ENCODE measurements at regions not wholly inside any gene's neighbourhood (a gene's known extent, or its start where the extent isn't known, plus 50 kb on each side); places are given as distances from the start of the nearest gene placed in this dataset.

DNA sequence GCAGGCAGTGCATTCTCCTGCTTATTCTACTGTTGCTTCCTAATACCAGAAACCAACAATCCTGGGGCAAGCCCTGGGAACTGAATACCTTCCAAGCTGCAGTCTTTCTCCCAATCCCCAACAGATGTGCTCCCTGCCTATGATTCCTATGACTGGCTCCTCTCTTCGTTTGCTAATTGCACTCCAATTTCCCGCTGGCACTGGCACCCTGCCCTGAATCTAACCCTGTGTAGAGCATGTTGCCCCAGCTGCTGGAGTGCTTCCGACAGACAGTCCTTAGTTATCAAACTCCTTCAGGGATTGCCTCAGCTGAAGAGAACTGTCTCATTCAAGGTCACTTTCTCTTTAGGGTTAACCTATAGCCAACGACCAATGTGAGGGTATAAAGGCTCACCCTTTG lies 214.1 kb downstream of the NECTIN3 start:
- H3K4me3 ChIP-seq (ENCODE audit: low read depth, low read length), result no peak overlapping the region
- DNase-seq (ENCODE audit: low read depth), result no peak
- TF ChIP-seq, protein P1, sequence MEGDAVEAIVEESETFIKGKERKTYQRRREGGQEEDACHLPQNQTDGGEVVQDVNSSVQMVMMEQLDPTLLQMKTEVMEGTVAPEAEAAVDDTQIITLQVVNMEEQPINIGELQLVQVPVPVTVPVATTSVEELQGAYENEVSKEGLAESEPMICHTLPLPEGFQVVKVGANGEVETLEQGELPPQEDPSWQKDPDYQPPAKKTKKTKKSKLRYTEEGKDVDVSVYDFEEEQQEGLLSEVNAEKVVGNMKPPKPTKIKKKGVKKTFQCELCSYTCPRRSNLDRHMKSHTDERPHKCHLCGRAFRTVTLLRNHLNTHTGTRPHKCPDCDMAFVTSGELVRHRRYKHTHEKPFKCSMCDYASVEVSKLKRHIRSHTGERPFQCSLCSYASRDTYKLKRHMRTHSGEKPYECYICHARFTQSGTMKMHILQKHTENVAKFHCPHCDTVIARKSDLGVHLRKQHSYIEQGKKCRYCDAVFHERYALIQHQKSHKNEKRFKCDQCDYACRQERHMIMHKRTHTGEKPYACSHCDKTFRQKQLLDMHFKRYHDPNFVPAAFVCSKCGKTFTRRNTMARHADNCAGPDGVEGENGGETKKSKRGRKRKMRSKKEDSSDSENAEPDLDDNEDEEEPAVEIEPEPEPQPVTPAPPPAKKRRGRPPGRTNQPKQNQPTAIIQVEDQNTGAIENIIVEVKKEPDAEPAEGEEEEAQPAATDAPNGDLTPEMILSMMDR (IDR thresholded peaks at IDR 0.05; ENCODE audit: control insufficient read depth, extremely low read depth, insufficient read depth), result no peak

GRCh38 chr3:111286746-111287145 lies 215.1 kb downstream of the NECTIN3 start:
- no peak for DNase-seq (ENCODE audit: low read depth)
- TF ChIP-seq, protein P1 (IDR thresholded peaks at IDR 0.05; ENCODE audit: control insufficient read depth, extremely low read depth, insufficient read depth), result no peak
- H3K4me3 ChIP-seq (ENCODE audit: low read depth, low read length), result no peak overlapping the region

DNA sequence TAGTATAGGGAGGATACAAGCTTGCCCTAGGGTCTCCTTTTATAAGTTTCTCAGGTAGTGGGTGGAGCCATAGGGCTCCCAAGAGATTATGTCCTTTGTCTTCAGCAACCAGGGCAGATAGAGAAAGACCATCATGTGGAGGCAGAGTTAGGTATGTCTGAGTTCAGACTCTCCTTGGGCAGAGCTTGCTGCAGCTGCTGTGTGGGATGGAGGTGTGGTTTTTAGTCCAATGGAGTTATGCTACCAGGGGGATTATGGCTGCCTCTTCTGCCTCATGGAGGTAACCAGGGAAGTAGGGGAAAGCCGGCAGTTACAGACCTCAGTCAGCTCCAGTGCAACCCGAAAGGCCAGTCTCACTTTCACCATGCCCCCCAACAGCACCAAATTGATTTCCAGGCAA lies 220.5 kb downstream of the NECTIN3 start:
- TF ChIP-seq, protein P1 (IDR thresholded peaks at IDR 0.05; ENCODE audit: control insufficient read depth, extremely low read depth, insufficient read depth), result no peak
- DNase-seq (ENCODE audit: low read depth), result no peak
- H3K4me3 ChIP-seq (ENCODE audit: low read depth, low read length), result no peak overlapping the region

DNA sequence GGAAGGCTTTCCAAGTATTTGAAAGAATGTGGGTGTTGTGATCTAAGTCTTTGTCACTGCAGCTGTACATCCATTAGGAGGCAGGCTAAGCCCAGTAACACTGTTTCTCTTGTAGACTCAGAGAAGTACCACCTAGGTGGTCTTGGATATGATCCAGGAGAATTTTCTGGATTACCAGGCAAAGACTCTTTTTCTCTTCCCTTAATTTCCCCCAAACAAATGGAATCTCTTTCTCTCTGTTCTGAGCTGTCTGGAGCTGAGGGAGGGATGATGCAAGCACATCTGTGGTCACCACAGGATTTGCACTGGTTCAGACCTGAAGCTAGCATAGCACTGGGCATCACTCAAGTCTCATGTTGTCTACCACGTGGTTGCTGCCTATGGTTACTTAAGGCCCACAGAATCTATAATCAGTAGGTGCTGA lies 227.6 kb downstream of the NECTIN3 start:
- TF ChIP-seq, protein P1 (IDR thresholded peaks at IDR 0.05; ENCODE audit: control insufficient read depth, extremely low read depth, insufficient read depth), result 0 out of 2 replicates have a peak, but pooled peaks have one; percentile 13
- no peak overlapping the region for H3K4me3 ChIP-seq (ENCODE audit: low read depth, low read length)
- no peak for DNase-seq (ENCODE audit: low read depth)

GRCh38 chr3:111301238-111301798 lies 229.7 kb downstream of the NECTIN3 start:
- DNase-seq (ENCODE audit: low read depth), result no peak
- no peak overlapping the region for H3K4me3 ChIP-seq (ENCODE audit: low read depth, low read length)
- TF ChIP-seq, protein P1 (IDR thresholded peaks at IDR 0.05; ENCODE audit: control insufficient read depth, extremely low read depth, insufficient read depth), result no peak

DNA sequence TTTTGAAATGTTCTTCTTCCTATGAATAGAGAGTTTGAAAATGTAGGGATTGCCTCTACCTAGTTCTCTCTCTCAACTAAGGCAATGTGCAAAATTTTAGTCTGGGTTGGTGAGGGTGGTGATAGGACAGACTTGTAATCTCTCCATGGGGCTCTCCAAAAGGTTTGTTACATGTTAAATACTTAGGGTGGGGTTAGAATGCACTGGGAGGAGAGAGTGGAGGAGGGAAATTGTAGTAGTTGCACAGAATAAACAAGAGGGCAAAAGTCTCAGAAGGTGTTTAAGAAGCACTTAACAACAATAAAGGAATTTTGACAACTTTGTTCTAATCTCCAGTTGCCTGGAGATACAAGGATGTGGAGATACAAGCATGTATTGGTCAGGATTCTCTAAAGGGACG lies 230.4 kb downstream of the NECTIN3 start:
- DNase-seq (ENCODE audit: low read depth), result no peak
- TF ChIP-seq, protein P1 (IDR thresholded peaks at IDR 0.05; ENCODE audit: control insufficient read depth, extremely low read depth, insufficient read depth), result no peak
- no peak overlapping the region for H3K4me3 ChIP-seq (ENCODE audit: low read depth, low read length)

GRCh38 chr3:111303760-111304159 lies 232.1 kb downstream of the NECTIN3 start:
- no peak overlapping the region for H3K4me3 ChIP-seq (ENCODE audit: low read depth, low read length)
- TF ChIP-seq, protein P1 (IDR thresholded peaks at IDR 0.05; ENCODE audit: control insufficient read depth, extremely low read depth, insufficient read depth), result no peak
- no peak for DNase-seq (ENCODE audit: low read depth)

Data from LNCaP clone FGC (cell line).